SK-N-SH (cell line): ENCODE measurements at regions not wholly inside any gene's neighbourhood (a gene's known extent, or its start where the extent isn't known, plus 50 kb on each side); places are given as distances from the start of the nearest gene placed in this dataset.

ENCODE experiments used
- CTCF ChIA-PET: fragments of 300-600, 350-600 bp; formaldehyde crosslinking; extraction: SDS; loops from one replicate; lab custom pipeline; 2021; lab: Yijun Ruan, JAX
- POLR2A ChIA-PET: fragments of 350-600 bp; sonication (Branson Sonifier 250); formaldehyde crosslinking; extraction: SDS; loops from one replicate; lab custom pipeline; 2020; ENCODE audit warnings: antibody characterized with exemption, inconsistent platforms; lab: Yijun Ruan, JAX
- DNase-seq: peaks from one replicate; pipeline ENCODE4 v3.0.0; 2012
- H2AFZ ChIP-seq: fragments of 200-600 bp; sonication (generic); 2 replicates; pipeline ENCODE4 v1.8.1; 2016; ENCODE audit warnings: antibody characterized with exemption, mild to moderate bottlenecking, low read depth
- H3F3A ChIP-seq: fragments of 200-600 bp; sonication (generic); replicated peaks from 2 replicates; pipeline ENCODE3; 2016; ENCODE audit warnings: antibody characterized with exemption, mild to moderate bottlenecking; ENCODE audit not compliant: insufficient read depth
- H3K27ac ChIP-seq, 2 experiments: fragments of 200-500 bp in 1 of 2; fragments of 200-600 bp in 1 of 2; sonication (Bioruptor generic) in 1 of 2; sonication (generic), shearing (Covaris generic) in 1 of 2; 2 replicates each; pipeline versions ENCODE4 v1.5.1 to v1.6.1; 2014 to 2016; ENCODE audit warnings: low read depth in 2 of 2, inconsistent platforms in 1 of 2, low read length in 1 of 2, mild to moderate bottlenecking in 1 of 2, mixed read lengths in 1 of 2
- H3K27me3 ChIP-seq: fragments of 200-600 bp; sonication (generic), shearing (Covaris generic); 2 replicates; pipeline ENCODE4 v1.6.1; 2016; ENCODE audit warnings: mixed run types; ENCODE audit not compliant: insufficient read depth
- H3K36me3 ChIP-seq, 2 experiments: fragments of 200-500 bp in 1 of 2; fragments of 200-600 bp in 1 of 2; sonication (Bioruptor generic) in 1 of 2; sonication (generic) in 1 of 2; replicated peaks in 1 of 2; 2 replicates each; pipeline versions ENCODE3 to v1.5.1; 2014 to 2016; ENCODE audit warnings: low read length in 1 of 2, mild to moderate bottlenecking in 1 of 2; ENCODE audit not compliant: insufficient read depth in 2 of 2, control insufficient read depth in 1 of 2
- H3K4me1 ChIP-seq, 2 experiments: fragments of 200-500 bp in 1 of 2; fragments of 200-600 bp in 1 of 2; sonication (Bioruptor generic) in 1 of 2; sonication (generic), shearing (Covaris generic) in 1 of 2; 2 replicates each; pipeline versions ENCODE4 v1.5.1 to v1.6.1; 2014 to 2016; ENCODE audit warnings: low read depth in 1 of 2, low read length in 1 of 2, mixed run types in 1 of 2; ENCODE audit not compliant: insufficient read depth in 2 of 2, control insufficient read depth in 1 of 2
- H3K4me2 ChIP-seq: fragments of 200-600 bp; sonication (generic), shearing (Covaris generic); 2 replicates; pipeline ENCODE4 v1.6.1; 2017; ENCODE audit warnings: mixed run types
- H3K4me3 ChIP-seq, 2 experiments: fragments of 200-500 bp in 1 of 2; fragments of 200-600 bp in 1 of 2; sonication (Bioruptor generic) in 1 of 2; sonication (generic), shearing (Covaris generic) in 1 of 2; 2 replicates each; pipeline versions ENCODE4 v1.5.1 to v1.8.1; 2014 to 2016; ENCODE audit warnings: low read depth in 2 of 2, inconsistent platforms in 1 of 2, low read length in 1 of 2, mild to moderate bottlenecking in 1 of 2, mixed read lengths in 1 of 2, moderate library complexity in 1 of 2
- H3K79me2 ChIP-seq: fragments of 200-600 bp; sonication (generic); 2 replicates; pipeline ENCODE4 v1.8.1; 2017; ENCODE audit warnings: mild to moderate bottlenecking; ENCODE audit not compliant: insufficient read depth
- H3K9ac ChIP-seq: fragments of 200-600 bp; sonication (generic); 2 replicates; pipeline ENCODE4 v1.6.1; 2017; ENCODE audit warnings: mixed run types
- H3K9me2 ChIP-seq: fragments of 200-600 bp; sonication (generic); 2 replicates; pipeline ENCODE4 v1.6.1; 2017; ENCODE audit warnings: mixed run types
- H3K9me3 ChIP-seq: fragments of 200-600 bp; sonication (generic); 2 replicates; pipeline ENCODE4 v1.6.1; 2017; ENCODE audit warnings: mixed run types, mild to moderate bottlenecking, moderate library complexity
- H4K20me1 ChIP-seq: fragments of 200-600 bp; sonication (generic); 2 replicates; pipeline ENCODE4 v1.6.1; 2017; ENCODE audit warnings: mild to moderate bottlenecking, mixed run types; ENCODE audit not compliant: insufficient read depth
- CHD2 ChIP-seq: fragments of 150-350 bp; IDR thresholded peaks from 2 replicates; pipeline ENCODE4 v1.6.1; 2018; ENCODE audit warnings: low read length; ENCODE audit not compliant: partially characterized antibody
- ELF1 ChIP-seq: IDR thresholded peaks from 2 replicates; pipeline ENCODE4 v1.4.0; 2012
- EP300 ChIP-seq, 2 experiments: IDR thresholded peaks; 2 replicates each; pipeline versions ENCODE4 v1.4.0 to v1.6.1; 2012; ENCODE audit warnings: borderline replicate concordance in 1 of 2, low read depth in 1 of 2, low read length in 1 of 2
- EZH2phosphoT487 ChIP-seq: fragments of 200-600 bp; sonication (generic); IDR thresholded peaks from 2 replicates; pipeline ENCODE4 v1.6.1; 2017; ENCODE audit warnings: low read depth, mixed run types, mild to moderate bottlenecking, antibody characterized with exemption, moderate library complexity, borderline replicate concordance
- FOXJ3 ChIP-seq: sonication (generic); formaldehyde crosslinking; IDR thresholded peaks from 2 replicates; pipeline ENCODE4 v1.5.1; 2020; ENCODE audit warnings: mild to moderate bottlenecking, missing genetic modification reagents
- FOXM1 ChIP-seq: IDR thresholded peaks from 2 replicates; pipeline ENCODE4 v1.4.0; 2012; ENCODE audit warnings: low read depth, mild to moderate bottlenecking
- GABPA ChIP-seq: IDR thresholded peaks from 2 replicates; pipeline ENCODE4 v1.4.0; 2012; ENCODE audit warnings: low read depth, mild to moderate bottlenecking
- GATA2 ChIP-seq: sonication (generic); formaldehyde crosslinking; IDR thresholded peaks from 2 replicates; pipeline ENCODE4 v1.5.0; 2020; ENCODE audit warnings: mild to moderate bottlenecking, missing genetic modification reagents
- IRF3 ChIP-seq: fragments of 150-350 bp; IDR thresholded peaks from 2 replicates; pipeline ENCODE4 v1.6.1; 2016; ENCODE audit warnings: mild to moderate bottlenecking, low read depth, low read length
- MEF2A ChIP-seq: IDR thresholded peaks from 2 replicates; pipeline ENCODE4 v1.4.0; 2012; ENCODE audit warnings: low read depth, borderline replicate concordance
- NFIC ChIP-seq: IDR thresholded peaks from 2 replicates; pipeline ENCODE4 v1.4.0; 2012; ENCODE audit warnings: borderline replicate concordance
- NRF1 ChIP-seq: IDR thresholded peaks from 2 replicates; pipeline ENCODE4 v1.6.1; 2012; ENCODE audit warnings: low read depth, mild to moderate bottlenecking, low read length
- POLR2AphosphoS5 ChIP-seq: IDR thresholded peaks from 2 replicates; pipeline ENCODE4 v1.6.1; 2012; ENCODE audit warnings: low read depth, low read length
- RAD21 ChIP-seq: IDR thresholded peaks from 2 replicates; pipeline ENCODE4 v1.6.1; 2012; ENCODE audit warnings: mild to moderate bottlenecking, low read length
- RCOR1 ChIP-seq: fragments of 150-350 bp; IDR thresholded peaks from 2 replicates; pipeline ENCODE4 v1.6.1; 2017; ENCODE audit warnings: antibody characterized with exemption, low read length
- RFX5 ChIP-seq: IDR thresholded peaks from 2 replicates; pipeline ENCODE4 v1.6.1; 2012; ENCODE audit warnings: mild to moderate bottlenecking, improper control_type of control experiment, low read length
- RXRA ChIP-seq: IDR thresholded peaks from 2 replicates; pipeline ENCODE4 v1.4.0; 2012; ENCODE audit warnings: low read depth, mild to moderate bottlenecking, borderline replicate concordance
- SIN3A ChIP-seq: IDR thresholded peaks from 2 replicates; pipeline ENCODE4 v1.6.1; 2012; ENCODE audit warnings: low read depth, mild to moderate bottlenecking, low read length, moderate library complexity, borderline replicate concordance
- SMC3 ChIP-seq: IDR thresholded peaks from 2 replicates; pipeline ENCODE4 v1.6.1; 2012; ENCODE audit warnings: low read depth, low read length, improper control_type of control experiment
- TAF1 ChIP-seq: IDR thresholded peaks from 2 replicates; pipeline ENCODE4 v1.6.1; 2012; ENCODE audit warnings: low read depth, mild to moderate bottlenecking, low read length, moderate library complexity, borderline replicate concordance
- TCF12 ChIP-seq: IDR thresholded peaks from 2 replicates; pipeline ENCODE4 v1.4.0; 2012
- TEAD4 ChIP-seq: IDR thresholded peaks from 2 replicates; pipeline ENCODE4 v1.4.0; 2012; ENCODE audit warnings: mild to moderate bottlenecking, borderline replicate concordance; ENCODE audit not compliant: insufficient read depth
- ZBTB33 ChIP-seq: IDR thresholded peaks from 2 replicates; pipeline ENCODE4 v1.4.0; 2012; ENCODE audit warnings: low read depth, borderline replicate concordance
- WGBS: methylation state at CpG from one replicate; pipeline ENCODE4 v1.1.6; 2017; ENCODE audit warnings: low lambda C conversion rate; 5-methylcytosine and 5-hydroxymethylcytosine counted together
- TF ChIP-seq, protein P1 (sequence below): fragments of 200-600 bp; sonication (generic); IDR thresholded peaks from 2 replicates; pipeline ENCODE4 v1.6.1; 2017; ENCODE audit warnings: antibody characterized with exemption, mild to moderate bottlenecking, moderate library complexity

- CTCF ChIA-PET: interaction anchor here (1.3 kb wide), 1 partner anchor 455 kb away, joined by 4 read pairs; no protein-coding TSS in a partner anchor
- Histone ChIP-seq H3K4me3 (no peak overlapping the region), H3K4me2 (no peak overlapping the region), H3K36me3 (no peaks in the 10 kb centered on the region), H3K4me1 (peaks cover 0 to 15% of the 10 kb centered on the region in 2 experiments; a peak in 2 of 4 replicates), H3K9me2 (no peaks in the 10 kb centered on the region), H3F3A (no peaks in the 10 kb centered on the region), H2AFZ (no peak overlapping the region), H3K27me3 (peaks cover 40% of the 10 kb centered on the region), H3K79me2 (no peaks in the 10 kb centered on the region), H3K9me3 (no peaks in the 10 kb centered on the region), H4K20me1 (no peaks in the 10 kb centered on the region), H3K9ac (no peak overlapping the region), H3K27ac (no peak overlapping the region)
- no peak for DNase-seq
- POLR2A ChIA-PET: no interaction called here
- TF ChIP-seq SIN3A (no peak), EP300 (IDR thresholded peaks at IDR 0.05; ENCODE audit: borderline replicate concordance in 1 of 2, low read depth in 1 of 2, low read length in 1 of 2) (no peak), SMC3 (no peak), ELF1 (no peak), CHD2 (no peak), TEAD4 (no peak), IRF3 (no peak), GATA2 (no peak), RXRA (no peak), NFIC (no peak), POLR2AphosphoS5 (no peak), GABPA (no peak), FOXM1 (no peak), TAF1 (no peak), RAD21 (no peak), MEF2A (no peak), EZH2phosphoT487 (no peak), TCF12 (no peak), FOXJ3 (no peak), RFX5 (no peak)
- 27% methylated on average over 2 of the region's 2 CpGs for WGBS
Observed at GRCh38 chr11:19526119-19526518, 186.5 kb upstream of the NAV2 start.

DNA sequence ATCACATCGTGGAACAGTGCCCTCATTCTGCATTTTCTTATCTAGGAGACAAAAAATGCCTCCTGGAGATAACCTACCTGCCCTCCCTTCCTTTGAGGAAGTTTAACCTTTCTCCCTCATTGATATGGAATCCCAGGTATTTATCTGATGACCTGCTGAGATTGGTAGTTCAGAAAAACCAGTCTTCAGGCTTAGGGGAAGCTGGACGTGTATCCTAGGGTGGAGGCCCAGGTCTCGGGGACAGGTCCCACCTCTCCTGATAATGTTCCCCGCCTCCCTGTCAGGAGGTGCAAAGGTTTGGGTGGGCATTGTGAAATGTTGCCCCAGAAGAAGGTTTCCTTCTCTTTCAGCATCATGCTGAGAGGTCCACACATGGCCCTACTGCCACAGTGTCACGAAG, 186.9 kb upstream of the NAV2 start:
- Histone ChIP-seq H4K20me1 (no peaks in the 10 kb centered on the region), H3K27ac (no peak overlapping the region), H3K27me3 (peaks cover 40% of the 10 kb centered on the region), H3K4me3 (no peak overlapping the region), H3K4me1 (peaks cover 0 to 15% of the 10 kb centered on the region in 2 experiments; a peak in 2 of 4 replicates), H3K9me2 (no peaks in the 10 kb centered on the region), H3K9ac (no peak overlapping the region), H3K4me2 (no peak overlapping the region), H3K9me3 (no peaks in the 10 kb centered on the region), H3K36me3 (no peaks in the 10 kb centered on the region), H3F3A (no peaks in the 10 kb centered on the region), H3K79me2 (no peaks in the 10 kb centered on the region), H2AFZ (no peak overlapping the region)
- WGBS: 46% methylated on average over 5 of the region's 5 CpGs
- ChIA-PET CTCF (interaction anchor here (1.3 kb wide), 1 partner anchor 455 kb away, joined by 4 read pairs; no protein-coding TSS in a partner anchor), POLR2A (no interaction called here)
- no peak for DNase-seq
- TF ChIP-seq RCOR1 (no peak), FOXJ3 (no peak), ELF1 (no peak), NRF1 (no peak), ZBTB33 (no peak)
- TF ChIP-seq, protein P1, sequence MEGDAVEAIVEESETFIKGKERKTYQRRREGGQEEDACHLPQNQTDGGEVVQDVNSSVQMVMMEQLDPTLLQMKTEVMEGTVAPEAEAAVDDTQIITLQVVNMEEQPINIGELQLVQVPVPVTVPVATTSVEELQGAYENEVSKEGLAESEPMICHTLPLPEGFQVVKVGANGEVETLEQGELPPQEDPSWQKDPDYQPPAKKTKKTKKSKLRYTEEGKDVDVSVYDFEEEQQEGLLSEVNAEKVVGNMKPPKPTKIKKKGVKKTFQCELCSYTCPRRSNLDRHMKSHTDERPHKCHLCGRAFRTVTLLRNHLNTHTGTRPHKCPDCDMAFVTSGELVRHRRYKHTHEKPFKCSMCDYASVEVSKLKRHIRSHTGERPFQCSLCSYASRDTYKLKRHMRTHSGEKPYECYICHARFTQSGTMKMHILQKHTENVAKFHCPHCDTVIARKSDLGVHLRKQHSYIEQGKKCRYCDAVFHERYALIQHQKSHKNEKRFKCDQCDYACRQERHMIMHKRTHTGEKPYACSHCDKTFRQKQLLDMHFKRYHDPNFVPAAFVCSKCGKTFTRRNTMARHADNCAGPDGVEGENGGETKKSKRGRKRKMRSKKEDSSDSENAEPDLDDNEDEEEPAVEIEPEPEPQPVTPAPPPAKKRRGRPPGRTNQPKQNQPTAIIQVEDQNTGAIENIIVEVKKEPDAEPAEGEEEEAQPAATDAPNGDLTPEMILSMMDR: no peak
